OCI-LY7 (cell line): ENCODE measurements at regions not wholly inside any gene's neighbourhood (a gene's known extent, or its start where the extent isn't known, plus 50 kb on each side); places are given as distances from the start of the nearest gene placed in this dataset.
"Not testable (repeated sequence)": the region's sequence is repeated elsewhere in the genome, so short reads cannot be mapped to it uniquely, and the experiment has no call there.

Experiments
- EZH2phosphoT487 ChIP-seq: fragments of 200-600 bp; sonication (generic); IDR thresholded peaks from 2 replicates; pipeline ENCODE4 v1.6.1; 2018; ENCODE audit warnings: low read depth, borderline replicate concordance, mild to moderate bottlenecking, mixed run types, antibody characterized with exemption, low read length, moderate library complexity, mixed read lengths
- TF ChIP-seq, protein P1 (sequence below): fragments of 200-600 bp; sonication (generic); conservative IDR thresholded peaks from 2 replicates; pipeline ENCODE4 v1.5.1; 2014; ENCODE audit warnings: mild to moderate bottlenecking, antibody characterized with exemption, low read length, moderate library complexity, mixed read lengths

DNA sequence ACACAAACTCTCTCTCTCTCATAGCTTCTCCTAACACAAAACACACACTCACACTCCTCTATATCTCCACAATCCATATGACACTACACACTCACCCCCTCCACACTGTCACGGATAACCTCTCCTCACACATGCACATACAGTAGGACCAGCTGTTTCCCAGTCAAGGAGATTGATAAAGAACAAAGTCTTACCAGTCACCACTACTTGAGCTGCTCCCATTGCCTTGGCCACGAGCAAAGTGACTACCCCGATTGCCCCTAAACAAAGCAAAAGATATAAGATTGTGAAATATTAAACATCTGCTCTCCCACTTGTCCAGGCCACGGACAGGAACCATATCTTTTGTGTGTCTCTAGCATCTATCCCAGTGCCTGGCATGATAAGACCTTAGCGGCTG is 95.8 kb downstream of the TRIM69 start:
- TF ChIP-seq, protein P1, sequence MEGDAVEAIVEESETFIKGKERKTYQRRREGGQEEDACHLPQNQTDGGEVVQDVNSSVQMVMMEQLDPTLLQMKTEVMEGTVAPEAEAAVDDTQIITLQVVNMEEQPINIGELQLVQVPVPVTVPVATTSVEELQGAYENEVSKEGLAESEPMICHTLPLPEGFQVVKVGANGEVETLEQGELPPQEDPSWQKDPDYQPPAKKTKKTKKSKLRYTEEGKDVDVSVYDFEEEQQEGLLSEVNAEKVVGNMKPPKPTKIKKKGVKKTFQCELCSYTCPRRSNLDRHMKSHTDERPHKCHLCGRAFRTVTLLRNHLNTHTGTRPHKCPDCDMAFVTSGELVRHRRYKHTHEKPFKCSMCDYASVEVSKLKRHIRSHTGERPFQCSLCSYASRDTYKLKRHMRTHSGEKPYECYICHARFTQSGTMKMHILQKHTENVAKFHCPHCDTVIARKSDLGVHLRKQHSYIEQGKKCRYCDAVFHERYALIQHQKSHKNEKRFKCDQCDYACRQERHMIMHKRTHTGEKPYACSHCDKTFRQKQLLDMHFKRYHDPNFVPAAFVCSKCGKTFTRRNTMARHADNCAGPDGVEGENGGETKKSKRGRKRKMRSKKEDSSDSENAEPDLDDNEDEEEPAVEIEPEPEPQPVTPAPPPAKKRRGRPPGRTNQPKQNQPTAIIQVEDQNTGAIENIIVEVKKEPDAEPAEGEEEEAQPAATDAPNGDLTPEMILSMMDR = not testable (repeated sequence)
- TF ChIP-seq EZH2phosphoT487 = not testable (repeated sequence)
